ENCODE measurements at regions not wholly inside any gene's neighbourhood (a gene's known extent, or its start where the extent isn't known, plus 50 kb on each side); places are given as distances from the start of the nearest gene placed in this dataset.

DNA sequence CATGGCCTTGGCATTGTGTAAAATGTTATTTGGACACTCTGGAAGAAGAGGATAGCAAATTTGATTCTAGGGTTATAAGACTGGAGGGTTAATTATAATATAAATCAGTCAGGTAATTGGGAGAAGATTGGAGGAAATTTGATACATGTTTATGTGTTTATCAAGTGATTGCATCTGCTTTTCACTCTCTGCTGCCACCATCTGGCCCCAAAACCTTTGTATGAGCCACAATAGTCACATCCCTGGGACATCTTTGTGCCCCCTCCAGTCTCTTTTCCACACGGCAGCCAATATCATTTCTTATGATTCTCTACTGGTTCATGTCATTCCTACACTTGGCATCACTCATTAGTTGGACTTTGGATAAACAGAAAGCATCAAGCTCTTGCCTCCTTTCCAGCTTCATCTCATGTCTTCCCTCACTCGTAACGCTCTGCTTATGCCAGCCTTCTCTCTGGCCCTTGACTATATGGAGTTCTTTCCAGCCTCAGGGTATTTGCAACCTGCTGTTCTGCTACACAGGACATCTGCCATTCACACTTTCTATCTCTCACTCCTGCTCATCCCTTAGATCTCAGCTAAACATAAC, 602.3 kb upstream of the SUCLG2 start:
- Histone ChIP-seq H3K4me3 (ENCODE audit: low read depth, low read length) (no peak overlapping the region), H3K36me3 (ENCODE audit: control insufficient read depth, insufficient read depth, low read length) (no peaks in the 10 kb centered on the region), H3K27me3 (ENCODE audit: control insufficient read depth, insufficient read depth, low read length) (no peaks in the 10 kb centered on the region)
- TF ChIP-seq, protein P1, sequence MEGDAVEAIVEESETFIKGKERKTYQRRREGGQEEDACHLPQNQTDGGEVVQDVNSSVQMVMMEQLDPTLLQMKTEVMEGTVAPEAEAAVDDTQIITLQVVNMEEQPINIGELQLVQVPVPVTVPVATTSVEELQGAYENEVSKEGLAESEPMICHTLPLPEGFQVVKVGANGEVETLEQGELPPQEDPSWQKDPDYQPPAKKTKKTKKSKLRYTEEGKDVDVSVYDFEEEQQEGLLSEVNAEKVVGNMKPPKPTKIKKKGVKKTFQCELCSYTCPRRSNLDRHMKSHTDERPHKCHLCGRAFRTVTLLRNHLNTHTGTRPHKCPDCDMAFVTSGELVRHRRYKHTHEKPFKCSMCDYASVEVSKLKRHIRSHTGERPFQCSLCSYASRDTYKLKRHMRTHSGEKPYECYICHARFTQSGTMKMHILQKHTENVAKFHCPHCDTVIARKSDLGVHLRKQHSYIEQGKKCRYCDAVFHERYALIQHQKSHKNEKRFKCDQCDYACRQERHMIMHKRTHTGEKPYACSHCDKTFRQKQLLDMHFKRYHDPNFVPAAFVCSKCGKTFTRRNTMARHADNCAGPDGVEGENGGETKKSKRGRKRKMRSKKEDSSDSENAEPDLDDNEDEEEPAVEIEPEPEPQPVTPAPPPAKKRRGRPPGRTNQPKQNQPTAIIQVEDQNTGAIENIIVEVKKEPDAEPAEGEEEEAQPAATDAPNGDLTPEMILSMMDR (IDR thresholded peaks at IDR 0.05; ENCODE audit: insufficient read depth, low read length, poor library complexity, severe bottlenecking), result peak; percentile 50
- no peak for DNase-seq (ENCODE audit: low read depth)

DNA sequence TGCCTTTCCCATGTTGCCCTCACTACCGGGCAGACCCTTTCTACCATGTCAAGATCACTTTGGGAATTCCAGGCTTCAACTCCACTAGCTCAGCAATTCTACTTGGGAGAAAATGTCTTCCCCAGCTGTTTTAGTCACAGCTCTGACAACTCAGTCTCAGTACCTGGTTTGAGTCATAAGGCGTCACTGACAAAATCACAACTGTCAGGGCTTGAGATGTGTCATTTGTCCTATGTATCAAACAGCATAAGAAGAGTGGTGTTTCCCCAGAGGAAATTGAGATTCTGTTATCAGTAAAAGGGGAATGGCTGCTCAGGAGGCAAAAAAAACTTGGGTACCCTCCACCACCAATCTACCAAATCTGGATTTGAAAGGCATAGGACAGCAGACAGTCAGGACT, 594.9 kb upstream of the SUCLG2 start:
- no peak for DNase-seq (ENCODE audit: low read depth)
- TF ChIP-seq, protein P1 (IDR thresholded peaks at IDR 0.05; ENCODE audit: insufficient read depth, low read length, poor library complexity, severe bottlenecking), result no peak
- no peaks in the 10 kb centered on the region for H3K36me3 ChIP-seq (ENCODE audit: control insufficient read depth, insufficient read depth, low read length)

DNA sequence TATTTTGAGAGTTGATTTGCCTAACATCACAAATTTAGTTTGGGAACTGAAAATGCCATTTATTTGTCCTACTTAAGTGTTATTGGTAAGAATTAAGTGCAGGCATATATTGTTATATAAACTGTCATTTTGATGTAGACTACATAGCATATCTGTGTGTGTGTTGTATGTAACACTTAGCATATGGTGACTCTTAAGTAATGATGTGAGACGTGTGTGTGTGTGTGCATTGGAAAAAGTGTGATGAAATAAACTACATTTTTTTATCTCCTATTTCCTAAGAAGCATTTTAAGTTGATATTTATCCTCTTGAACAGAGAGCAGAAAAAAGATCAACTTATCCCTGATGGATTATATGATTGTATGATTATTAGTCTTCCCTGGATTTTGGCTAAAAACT, 588.2 kb upstream of the SUCLG2 start:
- no peaks in the 10 kb centered on the region for H3K36me3 ChIP-seq (ENCODE audit: control insufficient read depth, insufficient read depth, low read length)
- no peak overlapping the region for H3K4me3 ChIP-seq (ENCODE audit: low read depth, low read length)
- no peak for DNase-seq (ENCODE audit: low read depth)
- no peaks in the 10 kb centered on the region for H3K27me3 ChIP-seq (ENCODE audit: control insufficient read depth, insufficient read depth, low read length)
- TF ChIP-seq, protein P1 (IDR thresholded peaks at IDR 0.05; ENCODE audit: insufficient read depth, low read length, poor library complexity, severe bottlenecking), result no peak

More for the DNA sequence above, 594.9 kb upstream of the SUCLG2 start:
- H3K4me3 ChIP-seq (ENCODE audit: low read depth, low read length), result no peak overlapping the region
- no peaks in the 10 kb centered on the region for H3K27me3 ChIP-seq (ENCODE audit: control insufficient read depth, insufficient read depth, low read length)

DNA sequence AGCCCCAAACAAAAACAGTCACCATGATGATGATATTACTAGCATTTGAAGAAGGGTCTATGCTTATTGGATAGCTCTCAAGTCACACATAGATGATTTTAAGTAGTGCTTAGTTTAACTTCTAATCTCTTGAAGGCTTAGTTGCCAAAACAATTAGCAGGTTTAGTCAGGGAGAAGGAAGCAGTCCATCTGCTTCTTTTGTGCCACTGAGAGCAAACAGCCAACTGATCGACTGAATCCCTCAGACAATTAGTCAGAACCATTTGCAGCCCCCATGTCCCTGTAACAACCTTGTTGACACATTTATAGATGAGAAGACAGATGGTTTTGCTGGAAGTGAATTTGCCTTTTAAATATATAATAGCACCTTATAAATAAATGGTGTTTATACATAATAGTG, 585.1 kb upstream of the SUCLG2 start:
- Histone ChIP-seq H3K36me3 (ENCODE audit: control insufficient read depth, insufficient read depth, low read length) (no peaks in the 10 kb centered on the region), H3K27me3 (ENCODE audit: control insufficient read depth, insufficient read depth, low read length) (no peaks in the 10 kb centered on the region), H3K4me3 (ENCODE audit: low read depth, low read length) (no peak overlapping the region)
- TF ChIP-seq, protein P1 (IDR thresholded peaks at IDR 0.05; ENCODE audit: insufficient read depth, low read length, poor library complexity, severe bottlenecking), result no peak
- DNase-seq (ENCODE audit: low read depth), result no peak

DNA sequence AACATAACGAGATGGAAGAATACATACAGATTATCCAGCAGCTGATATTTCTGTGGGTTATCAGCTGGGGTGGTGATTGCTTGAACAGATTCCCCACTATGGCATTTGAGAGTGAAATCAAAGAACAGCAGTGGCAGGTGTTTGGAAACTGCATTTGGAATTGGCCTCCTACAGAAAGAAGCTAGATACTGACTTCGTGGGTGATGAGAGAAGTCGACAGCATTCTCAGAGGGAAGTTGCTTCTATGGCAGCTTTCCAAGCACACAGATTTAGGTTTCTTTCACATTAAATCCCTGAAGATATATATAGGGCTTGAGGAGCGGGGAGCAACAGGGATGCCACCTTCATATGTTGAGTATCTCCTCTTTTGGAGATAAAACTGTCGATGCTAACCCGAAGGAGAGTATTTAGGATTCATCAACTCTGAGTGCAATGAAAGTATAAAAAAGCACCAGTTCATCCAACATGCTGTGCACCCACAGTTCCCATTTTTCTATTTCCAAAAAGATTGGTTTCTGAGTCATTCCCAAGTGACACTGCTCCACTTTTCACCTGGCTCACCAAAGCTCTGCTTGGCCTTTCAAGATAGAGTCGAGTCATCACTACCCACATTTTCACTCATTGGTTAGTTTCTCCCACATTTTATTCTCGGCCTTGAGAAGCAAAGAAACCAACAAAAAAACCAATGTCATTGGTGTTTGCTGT, 579.8 kb upstream of the SUCLG2 start:
- DNase-seq (ENCODE audit: low read depth), result no peak
- TF ChIP-seq, protein P1 (IDR thresholded peaks at IDR 0.05; ENCODE audit: insufficient read depth, low read length, poor library complexity, severe bottlenecking), result no peak
- Histone ChIP-seq H3K36me3 (ENCODE audit: control insufficient read depth, insufficient read depth, low read length) (no peaks in the 10 kb centered on the region), H3K27me3 (ENCODE audit: control insufficient read depth, insufficient read depth, low read length) (no peaks in the 10 kb centered on the region), H3K4me3 (ENCODE audit: low read depth, low read length) (no peak overlapping the region)

DNA sequence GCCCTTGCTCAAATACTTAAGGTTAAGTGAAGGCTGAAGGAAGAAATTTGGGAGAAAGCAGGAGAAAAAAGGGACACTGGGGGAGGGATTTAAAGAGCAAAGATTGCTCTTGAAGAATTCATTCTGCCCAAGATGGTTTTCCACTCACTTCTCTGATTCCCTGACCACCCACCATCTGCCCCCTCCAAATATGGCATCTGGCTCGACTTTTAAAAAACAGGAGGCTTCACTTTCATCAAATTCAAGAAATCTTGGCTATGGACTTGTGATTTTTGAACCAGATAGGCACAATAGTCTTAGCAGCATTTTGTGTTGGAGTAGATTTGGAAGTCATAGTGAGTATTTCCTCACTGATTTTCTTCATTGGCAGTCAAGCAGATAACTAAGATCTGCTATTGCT, 574.4 kb upstream of the SUCLG2 start:
- Histone ChIP-seq H3K36me3 (ENCODE audit: control insufficient read depth, insufficient read depth, low read length) (no peaks in the 10 kb centered on the region), H3K27me3 (ENCODE audit: control insufficient read depth, insufficient read depth, low read length) (no peaks in the 10 kb centered on the region), H3K4me3 (ENCODE audit: low read depth, low read length) (no peak overlapping the region)
- no peak for DNase-seq (ENCODE audit: low read depth)
- TF ChIP-seq, protein P1 (IDR thresholded peaks at IDR 0.05; ENCODE audit: insufficient read depth, low read length, poor library complexity, severe bottlenecking), result no peak

All from kidney epithelial cell (primary cell).